Prostate gland (tissue), 2 donors: ENCODE measurements at regions not wholly inside any gene's neighbourhood (a gene's known extent, or its start where the extent isn't known, plus 50 kb on each side); places are given as distances from the start of the nearest gene placed in this dataset.

Experiments used
- DNase-seq: peaks from one replicate; pipeline ENCODE4 v3.0.0-alpha.2; 2019; ENCODE audit warnings: low spot score
- H3K27ac ChIP-seq, 2 donors: fragments of 200-600 bp; sonication (generic); 2 replicates each; pipeline ENCODE4 v1.5.1; 2017 to 2019
- H3K27me3 ChIP-seq: fragments of 200-600 bp; sonication (generic); replicated peaks from 2 replicates; pipeline ENCODE4 v1.5.1; 2019; ENCODE audit not compliant: insufficient read depth
- H3K36me3 ChIP-seq, 2 donors: fragments of 200-600 bp; sonication (generic); 1 replicate in 1 of 2; 2 replicates in 1 of 2; pipeline versions ENCODE4 v1.5.1 to v1.8.1; 2017 to 2019
- H3K4me1 ChIP-seq: fragments of 200-600 bp; sonication (generic); replicated peaks from 2 replicates; pipeline ENCODE4 v1.5.1; 2019
- H3K4me3 ChIP-seq, 2 donors: fragments of 200-600 bp; sonication (generic); 2 replicates each; pipeline ENCODE4 v1.5.1; 2017 to 2019
- H3K9me3 ChIP-seq: fragments of 200-600 bp; sonication (generic); 2 replicates; pipeline ENCODE4 v1.5.1; 2017
- CTCF ChIP-seq, 4 experiments: fragments of 200-600 bp in 2 of 4; fragments of 450-650 bp in 2 of 4; sonication (generic) in 2 of 4; IDR thresholded peaks; 1 replicate in 3 of 4; 2 replicates in 1 of 4; pipeline ENCODE4 v1.5.1; 2016 to 2019; ENCODE audit warnings: antibody characterized with exemption in 4 of 4, mild to moderate bottlenecking in 2 of 4, moderate library complexity in 2 of 4
- POLR2A ChIP-seq: fragments of 450-650 bp; IDR thresholded peaks from one replicate; pipeline ENCODE4 v1.6.1; 2016; ENCODE audit warnings: antibody characterized with exemption, mild to moderate bottlenecking
- POLR2AphosphoS5 ChIP-seq: sonication (generic); formaldehyde crosslinking; IDR thresholded peaks from one replicate; pipeline ENCODE4 v1.6.1; 2017; ENCODE audit warnings: antibody characterized with exemption
- WGBS: methylation state at CpG from one replicate; pipeline ENCODE4 v1.1.5; 2018; 5-methylcytosine and 5-hydroxymethylcytosine counted together
- intact Hi-C: fragments of 100-400 bp; cut with DNase I; formaldehyde crosslinking; loops from one replicate; pipeline ENCODE4 v1.14.2; 2022

GRCh38 chr7:30212701-30213111, 71.7 kb upstream of the ZNRF2 start:
- H3K9me3 ChIP-seq, result no peaks in the 10 kb centered on the region
- no peak overlapping the region for H3K4me3 ChIP-seq
- TF ChIP-seq POLR2AphosphoS5 (no peak), CTCF (IDR thresholded peaks at IDR 0.05) (no peak), POLR2A (no peak)
- 37% methylated on average over 7 of the region's 7 CpGs for WGBS
- no peak for DNase-seq
- intact Hi-C loops, result no loop called here
- H3K27me3 ChIP-seq, result no peaks in the 10 kb centered on the region
- no peaks in the 10 kb centered on the region for H3K36me3 ChIP-seq
- no peaks in the 10 kb centered on the region for H3K4me1 ChIP-seq
- no peak overlapping the region for H3K27ac ChIP-seq

- no peaks in the 10 kb centered on the region for H3K27me3 ChIP-seq
These were observed 70.8 kb upstream of the ZNRF2 start for GRCh38 chr7:30213637-30214036.

GRCh38 chr7:30214651-30215137, 69.7 kb upstream of the ZNRF2 start:
- H3K36me3 ChIP-seq, result no peaks in the 10 kb centered on the region
- WGBS, result 92% methylated on average over 8 of the region's 8 CpGs
- intact Hi-C loops, result no loop called here
- H3K27ac ChIP-seq, result no peak overlapping the region
- H3K27me3 ChIP-seq, result no peaks in the 10 kb centered on the region
- H3K4me1 ChIP-seq, result no peaks in the 10 kb centered on the region
- no peak overlapping the region for H3K4me3 ChIP-seq
- no peak for TF ChIP-seq CTCF (IDR thresholded peaks at IDR 0.05)
- no peak for TF ChIP-seq POLR2AphosphoS5
- TF ChIP-seq POLR2A, result no peak
- no peaks in the 10 kb centered on the region for H3K9me3 ChIP-seq
- DNase-seq, result no peak

More at GRCh38 chr7:30213637-30214036, 70.8 kb upstream of the ZNRF2 start:
- H3K9me3 ChIP-seq, result no peaks in the 10 kb centered on the region
- no peak overlapping the region for H3K27ac ChIP-seq
- no peaks in the 10 kb centered on the region for H3K4me1 ChIP-seq
- TF ChIP-seq POLR2AphosphoS5 (no peak), CTCF (IDR thresholded peaks at IDR 0.05) (no peak), POLR2A (no peak)
- no peak for DNase-seq
- H3K36me3 ChIP-seq, result no peaks in the 10 kb centered on the region
- intact Hi-C loops, result no loop called here
- no peak overlapping the region for H3K4me3 ChIP-seq

GRCh38 chr7:30221764-30222163, 62.6 kb upstream of the ZNRF2 start:
- TF ChIP-seq CTCF (IDR thresholded peaks at IDR 0.05) (no peak), POLR2AphosphoS5 (no peak), POLR2A (no peak)
- intact Hi-C loops, result no loop called here
- Histone ChIP-seq H3K9me3 (no peaks in the 10 kb centered on the region), H3K4me3 (no peak overlapping the region), H3K27ac (no peak overlapping the region), H3K27me3 (no peaks in the 10 kb centered on the region), H3K4me1 (peaks cover 4% of the 10 kb centered on the region), H3K36me3 (no peaks in the 10 kb centered on the region)
- WGBS, result 93% methylated on average over 5 of the region's 5 CpGs
- no peak for DNase-seq

- no peaks in the 10 kb centered on the region for H3K27me3 ChIP-seq
- intact Hi-C loops, result no loop called here
- no peaks in the 10 kb centered on the region for H3K9me3 ChIP-seq
- peaks cover 4% of the 10 kb centered on the region for H3K4me1 ChIP-seq
- no peak overlapping the region for H3K4me3 ChIP-seq
- H3K36me3 ChIP-seq, result no peaks in the 10 kb centered on the region
- no peak for TF ChIP-seq CTCF (IDR thresholded peaks at IDR 0.05)
- no peak for TF ChIP-seq POLR2A
- TF ChIP-seq POLR2AphosphoS5, result no peak
- WGBS, result 90% methylated on average over 8 of the region's 8 CpGs
- DNase-seq, result no peak
- no peak overlapping the region for H3K27ac ChIP-seq
These were observed 61.7 kb upstream of the ZNRF2 start for GRCh38 chr7:30222515-30223215.
